ENCODE measurements at regions not wholly inside any gene's neighbourhood (a gene's known extent, or its start where the extent isn't known, plus 50 kb on each side); places are given as distances from the start of the nearest gene placed in this dataset.

- H3K27ac ChIP-seq (ENCODE audit: low read depth in 2 of 2, low read length in 2 of 2), result no peak overlapping the region
- H3K9ac ChIP-seq (ENCODE audit: low read depth in 1 of 2, low read length in 2 of 2), result no peak overlapping the region
- H3K9me3 ChIP-seq (ENCODE audit: control insufficient read depth in 2 of 2, low read length in 2 of 2), result no peaks in the 10 kb centered on the region
- H3K36me3 ChIP-seq (ENCODE audit: control insufficient read depth in 2 of 2, insufficient read depth in 2 of 2, low read length in 2 of 2), result no peaks in the 10 kb centered on the region
- H3K4me3 ChIP-seq (ENCODE audit: low read length in 2 of 2), result no peak overlapping the region
- H3K27me3 ChIP-seq (ENCODE audit: control insufficient read depth in 2 of 2, insufficient read depth in 2 of 2, low read length in 2 of 2), result no peaks in the 10 kb centered on the region
- H3K4me1 ChIP-seq (ENCODE audit: control insufficient read depth in 2 of 2, insufficient read depth in 2 of 2, low read length in 2 of 2), result peaks cover 8 to 13% of the 10 kb centered on the region in 2 donors
These were observed 192.9 kb downstream of the RHOU start for GRCh38 chr1:228927946-228928898.

GRCh38 chr1:228929476-228930027 is 194.3 kb downstream of the RHOU start:
- no peaks in the 10 kb centered on the region for H3K27me3 ChIP-seq (ENCODE audit: control insufficient read depth in 2 of 2, insufficient read depth in 2 of 2, low read length in 2 of 2)
- H3K36me3 ChIP-seq (ENCODE audit: control insufficient read depth in 2 of 2, insufficient read depth in 2 of 2, low read length in 2 of 2), result no peaks in the 10 kb centered on the region
- H3K4me3 ChIP-seq (ENCODE audit: low read length in 2 of 2), result no peak overlapping the region
- peak overlapping the region; percentile 66 to 79 for H3K27ac ChIP-seq (ENCODE audit: low read depth in 2 of 2, low read length in 2 of 2)
- H3K9me3 ChIP-seq (ENCODE audit: control insufficient read depth in 2 of 2, low read length in 2 of 2), result no peaks in the 10 kb centered on the region
- H3K4me1 ChIP-seq (ENCODE audit: control insufficient read depth in 2 of 2, insufficient read depth in 2 of 2, low read length in 2 of 2), result peaks cover 16 to 23% of the 10 kb centered on the region in 2 donors
- H3K9ac ChIP-seq (ENCODE audit: low read depth in 1 of 2, low read length in 2 of 2), result no peak overlapping the region

- H3K9ac ChIP-seq (ENCODE audit: low read depth in 1 of 2, low read length in 2 of 2), result no peak overlapping the region
- peaks cover 16 to 30% of the 10 kb centered on the region in 2 donors for H3K4me1 ChIP-seq (ENCODE audit: control insufficient read depth in 2 of 2, insufficient read depth in 2 of 2, low read length in 2 of 2)
- peak overlapping the region in 1 of 2 donors; percentile 45 for H3K4me3 ChIP-seq (ENCODE audit: low read length in 2 of 2)
- peak overlapping the region; percentile 66 to 79 for H3K27ac ChIP-seq (ENCODE audit: low read depth in 2 of 2, low read length in 2 of 2)
- H3K36me3 ChIP-seq (ENCODE audit: control insufficient read depth in 2 of 2, insufficient read depth in 2 of 2, low read length in 2 of 2), result no peaks in the 10 kb centered on the region
- no peaks in the 10 kb centered on the region for H3K9me3 ChIP-seq (ENCODE audit: control insufficient read depth in 2 of 2, low read length in 2 of 2)
- H3K27me3 ChIP-seq (ENCODE audit: control insufficient read depth in 2 of 2, insufficient read depth in 2 of 2, low read length in 2 of 2), result no peaks in the 10 kb centered on the region
These were observed 195.2 kb downstream of the RHOU start for GRCh38 chr1:228930479-228930957.

- H3K27me3 ChIP-seq (ENCODE audit: control insufficient read depth in 2 of 2, insufficient read depth in 2 of 2, low read length in 2 of 2), result no peaks in the 10 kb centered on the region
- H3K36me3 ChIP-seq (ENCODE audit: control insufficient read depth in 2 of 2, insufficient read depth in 2 of 2, low read length in 2 of 2), result no peaks in the 10 kb centered on the region
- H3K9ac ChIP-seq (ENCODE audit: low read depth in 1 of 2, low read length in 2 of 2), result no peak overlapping the region
- peak overlapping the region in 1 of 2 donors; percentile 26 for H3K4me3 ChIP-seq (ENCODE audit: low read length in 2 of 2)
- H3K27ac ChIP-seq (ENCODE audit: low read depth in 2 of 2, low read length in 2 of 2), result peak overlapping the region; percentile 46 to 50
- no peaks in the 10 kb centered on the region for H3K9me3 ChIP-seq (ENCODE audit: control insufficient read depth in 2 of 2, low read length in 2 of 2)
- H3K4me1 ChIP-seq (ENCODE audit: control insufficient read depth in 2 of 2, insufficient read depth in 2 of 2, low read length in 2 of 2), result peaks cover 32 to 53% of the 10 kb centered on the region in 2 donors
These were observed 198.5 kb downstream of the RHOU start for GRCh38 chr1:228933753-228934152.

- H3K36me3 ChIP-seq (ENCODE audit: control insufficient read depth in 2 of 2, insufficient read depth in 2 of 2, low read length in 2 of 2), result no peaks in the 10 kb centered on the region
- no peaks in the 10 kb centered on the region for H3K9me3 ChIP-seq (ENCODE audit: control insufficient read depth in 2 of 2, low read length in 2 of 2)
- peaks cover 32 to 50% of the 10 kb centered on the region in 2 donors for H3K4me1 ChIP-seq (ENCODE audit: control insufficient read depth in 2 of 2, insufficient read depth in 2 of 2, low read length in 2 of 2)
- H3K27ac ChIP-seq (ENCODE audit: low read depth in 2 of 2, low read length in 2 of 2), result peak overlapping the region; percentile 49 to 71
- H3K27me3 ChIP-seq (ENCODE audit: control insufficient read depth in 2 of 2, insufficient read depth in 2 of 2, low read length in 2 of 2), result no peaks in the 10 kb centered on the region
- no peak overlapping the region for H3K4me3 ChIP-seq (ENCODE audit: low read length in 2 of 2)
- H3K9ac ChIP-seq (ENCODE audit: low read depth in 1 of 2, low read length in 2 of 2), result no peak overlapping the region
These were observed 200.0 kb downstream of the RHOU start for GRCh38 chr1:228935198-228935663.

GRCh38 chr1:228935855-228936727 is 200.8 kb downstream of the RHOU start:
- H3K4me3 ChIP-seq (ENCODE audit: low read length in 2 of 2), result peak overlapping the region in 1 of 2 donors; percentile 33
- peak overlapping the region; percentile 49 to 71 for H3K27ac ChIP-seq (ENCODE audit: low read depth in 2 of 2, low read length in 2 of 2)
- H3K9ac ChIP-seq (ENCODE audit: low read depth in 1 of 2, low read length in 2 of 2), result no peak overlapping the region
- H3K9me3 ChIP-seq (ENCODE audit: control insufficient read depth in 2 of 2, low read length in 2 of 2), result no peaks in the 10 kb centered on the region
- peaks cover 32 to 47% of the 10 kb centered on the region in 2 donors for H3K4me1 ChIP-seq (ENCODE audit: control insufficient read depth in 2 of 2, insufficient read depth in 2 of 2, low read length in 2 of 2)
- no peaks in the 10 kb centered on the region for H3K36me3 ChIP-seq (ENCODE audit: control insufficient read depth in 2 of 2, insufficient read depth in 2 of 2, low read length in 2 of 2)
- no peaks in the 10 kb centered on the region for H3K27me3 ChIP-seq (ENCODE audit: control insufficient read depth in 2 of 2, insufficient read depth in 2 of 2, low read length in 2 of 2)

GRCh38 chr1:228936881-228937280 is 201.6 kb downstream of the RHOU start:
- H3K27ac ChIP-seq (ENCODE audit: low read depth in 2 of 2, low read length in 2 of 2), result no peak overlapping the region
- peaks cover 27 to 43% of the 10 kb centered on the region in 2 donors for H3K4me1 ChIP-seq (ENCODE audit: control insufficient read depth in 2 of 2, insufficient read depth in 2 of 2, low read length in 2 of 2)
- no peak overlapping the region for H3K4me3 ChIP-seq (ENCODE audit: low read length in 2 of 2)
- H3K9ac ChIP-seq (ENCODE audit: low read depth in 1 of 2, low read length in 2 of 2), result no peak overlapping the region
- H3K36me3 ChIP-seq (ENCODE audit: control insufficient read depth in 2 of 2, insufficient read depth in 2 of 2, low read length in 2 of 2), result no peaks in the 10 kb centered on the region
- no peaks in the 10 kb centered on the region for H3K27me3 ChIP-seq (ENCODE audit: control insufficient read depth in 2 of 2, insufficient read depth in 2 of 2, low read length in 2 of 2)
- no peaks in the 10 kb centered on the region for H3K9me3 ChIP-seq (ENCODE audit: control insufficient read depth in 2 of 2, low read length in 2 of 2)

GRCh38 chr1:228937351-228937750 is 202.1 kb downstream of the RHOU start:
- H3K27ac ChIP-seq (ENCODE audit: low read depth in 2 of 2, low read length in 2 of 2), result peak overlapping the region in 1 of 2 donors; percentile 57
- no peak overlapping the region for H3K9ac ChIP-seq (ENCODE audit: low read depth in 1 of 2, low read length in 2 of 2)
- H3K4me3 ChIP-seq (ENCODE audit: low read length in 2 of 2), result no peak overlapping the region

GRCh38 chr1:228937851-228938536 is 202.7 kb downstream of the RHOU start:
- Histone ChIP-seq H3K4me1 (ENCODE audit: control insufficient read depth in 2 of 2, insufficient read depth in 2 of 2, low read length in 2 of 2) (peaks cover 27 to 43% of the 10 kb centered on the region in 2 donors), H3K4me3 (ENCODE audit: low read length in 2 of 2) (no peak overlapping the region)

More at GRCh38 chr1:228937351-228937750, 202.1 kb downstream of the RHOU start:
- no peaks in the 10 kb centered on the region for H3K36me3 ChIP-seq (ENCODE audit: control insufficient read depth in 2 of 2, insufficient read depth in 2 of 2, low read length in 2 of 2)
- H3K9me3 ChIP-seq (ENCODE audit: control insufficient read depth in 2 of 2, low read length in 2 of 2), result no peaks in the 10 kb centered on the region
- H3K27me3 ChIP-seq (ENCODE audit: control insufficient read depth in 2 of 2, insufficient read depth in 2 of 2, low read length in 2 of 2), result no peaks in the 10 kb centered on the region
- H3K4me1 ChIP-seq (ENCODE audit: control insufficient read depth in 2 of 2, insufficient read depth in 2 of 2, low read length in 2 of 2), result peaks cover 27 to 43% of the 10 kb centered on the region in 2 donors

More at GRCh38 chr1:228937851-228938536, 202.7 kb downstream of the RHOU start:
- H3K27me3 ChIP-seq (ENCODE audit: control insufficient read depth in 2 of 2, insufficient read depth in 2 of 2, low read length in 2 of 2), result no peaks in the 10 kb centered on the region
- no peaks in the 10 kb centered on the region for H3K9me3 ChIP-seq (ENCODE audit: control insufficient read depth in 2 of 2, low read length in 2 of 2)
- H3K9ac ChIP-seq (ENCODE audit: low read depth in 1 of 2, low read length in 2 of 2), result no peak overlapping the region
- peak overlapping the region; percentile 46 to 57 for H3K27ac ChIP-seq (ENCODE audit: low read depth in 2 of 2, low read length in 2 of 2)
- H3K36me3 ChIP-seq (ENCODE audit: control insufficient read depth in 2 of 2, insufficient read depth in 2 of 2, low read length in 2 of 2), result no peaks in the 10 kb centered on the region
